Stomach (tissue), 8 donors: ENCODE measurements at regions not wholly inside any gene's neighbourhood (a gene's known extent, or its start where the extent isn't known, plus 50 kb on each side); places are given as distances from the start of the nearest gene placed in this dataset.
A peak's percentile ranks its signal among the peaks of the same experiment; 100 is the strongest.

Source experiments
- DNase-seq, 2 donors: peaks; one replicate each; pipeline versions ENCODE4 v3.0.0 to v3.0.0-alpha.2; 2013 to 2019
- H3K27ac ChIP-seq, 5 donors: fragments of 200-600 bp in 4 of 5; sonication (generic) in 4 of 5; one replicate each; pipeline ENCODE4 v1.5.1; 2013 to 2019; ENCODE audit warnings: mild to moderate bottlenecking in 1 of 5, moderate library complexity in 1 of 5
- H3K27me3 ChIP-seq, 3 donors: fragments of 200-600 bp; sonication (generic); one replicate each; pipeline ENCODE4 v1.5.1; 2017 to 2019; ENCODE audit warnings: mixed run types in 1 of 3
- H3K36me3 ChIP-seq, 4 donors: fragments of 200-600 bp; sonication (generic); 1 replicate in 3 of 4; 2 replicates in 1 of 4; pipeline ENCODE4 v1.5.1; 2016 to 2019
- H3K4me1 ChIP-seq, 4 donors: fragments of 200-600 bp; sonication (generic); one replicate each; pipeline ENCODE4 v1.5.1; 2016 to 2019
- H3K4me3 ChIP-seq, 4 donors: fragments of 200-600 bp; sonication (generic) in 3 of 4; one replicate each; pipeline ENCODE4 v1.5.1; 2016 to 2019; ENCODE audit warnings: mild to moderate bottlenecking in 1 of 4
- H3K9me3 ChIP-seq, 4 donors: fragments of 200-600 bp; sonication (generic); one replicate each; pipeline ENCODE4 v1.5.1; 2016 to 2019
- EP300 ChIP-seq: sonication (generic); formaldehyde crosslinking; IDR thresholded peaks from one replicate; pipeline ENCODE4 v1.6.1; 2017; ENCODE audit warnings: antibody characterized with exemption
- POLR2A ChIP-seq, 4 donors: fragments of 450-650 bp; IDR thresholded peaks; one replicate each; pipeline ENCODE4 v1.6.1; 2016; ENCODE audit warnings: antibody characterized with exemption in 4 of 4, control low read depth in 2 of 4, mild to moderate bottlenecking in 1 of 4, moderate library complexity in 1 of 4
- POLR2AphosphoS5 ChIP-seq, 3 donors: sonication (generic); formaldehyde crosslinking; IDR thresholded peaks; one replicate each; pipeline ENCODE4 v1.6.1; 2016; ENCODE audit warnings: antibody characterized with exemption in 3 of 3
- WGBS, 5 donors: extraction: QIAGEN DNeasy Blood & Tissue Kit in 3 of 5; methylation state at CpG; one replicate each; pipeline versions ENCODE4 v1.1.5 to v1.1.7; 2013 to 2018; 5-methylcytosine and 5-hydroxymethylcytosine counted together
- intact Hi-C: fragments of 100-400 bp; cut with DNase I; formaldehyde crosslinking; loops from one replicate; pipeline ENCODE4 v1.15.1; 2023; ENCODE audit warnings: low total_unique reads
- TF ChIP-seq, protein P1 (sequence below), 7 experiments: fragments of 450-650 bp in 4 of 7; fragments of 200-600 bp in 3 of 7; sonication (generic) in 3 of 7; IDR thresholded peaks; one replicate each; pipeline ENCODE4 v1.5.1; 2016 to 2019; ENCODE audit warnings: antibody characterized with exemption in 7 of 7, control low read depth in 2 of 7, mild to moderate bottlenecking in 1 of 7
- donor health status: healthy with polysubstance abuse.
- donor health status: Bipolar disorder and iron deficiency.
- donor health status: healthy.

DNA sequence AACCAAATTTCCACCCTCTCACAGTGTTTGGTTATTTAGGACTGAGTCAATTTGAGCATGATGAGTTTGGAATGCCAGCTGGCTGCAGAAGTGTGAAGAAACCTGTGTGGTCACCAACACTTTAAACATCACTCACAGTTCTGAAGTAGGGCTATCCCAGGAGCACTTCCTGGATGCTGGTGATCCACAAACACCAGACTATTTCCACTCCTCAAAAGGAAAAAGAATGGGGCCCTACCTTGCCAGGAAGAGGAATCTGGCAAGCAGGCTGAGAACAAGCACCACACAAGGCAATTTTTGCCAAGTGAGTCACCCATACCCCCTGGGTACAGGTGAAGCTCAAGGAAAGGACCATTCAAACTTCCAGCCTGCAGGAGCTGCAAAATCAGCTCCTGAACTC, 294.2 kb upstream of the PTGER4 start:
- Histone ChIP-seq H3K4me1 (peaks cover 0 to 43% (median 7%) of the 10 kb centered on the region in 4 donors), H3K4me3 (no peak overlapping the region), H3K27me3 (no peaks in the 10 kb centered on the region), H3K9me3 (no peaks in the 10 kb centered on the region), H3K36me3 (no peaks in the 10 kb centered on the region), H3K27ac (peak overlapping the region in 2 of 5 donors; percentile 34 to 72)
- DNase-seq: no peak
- intact Hi-C loops: no loop called here
- no peak for TF ChIP-seq EP300

DNA sequence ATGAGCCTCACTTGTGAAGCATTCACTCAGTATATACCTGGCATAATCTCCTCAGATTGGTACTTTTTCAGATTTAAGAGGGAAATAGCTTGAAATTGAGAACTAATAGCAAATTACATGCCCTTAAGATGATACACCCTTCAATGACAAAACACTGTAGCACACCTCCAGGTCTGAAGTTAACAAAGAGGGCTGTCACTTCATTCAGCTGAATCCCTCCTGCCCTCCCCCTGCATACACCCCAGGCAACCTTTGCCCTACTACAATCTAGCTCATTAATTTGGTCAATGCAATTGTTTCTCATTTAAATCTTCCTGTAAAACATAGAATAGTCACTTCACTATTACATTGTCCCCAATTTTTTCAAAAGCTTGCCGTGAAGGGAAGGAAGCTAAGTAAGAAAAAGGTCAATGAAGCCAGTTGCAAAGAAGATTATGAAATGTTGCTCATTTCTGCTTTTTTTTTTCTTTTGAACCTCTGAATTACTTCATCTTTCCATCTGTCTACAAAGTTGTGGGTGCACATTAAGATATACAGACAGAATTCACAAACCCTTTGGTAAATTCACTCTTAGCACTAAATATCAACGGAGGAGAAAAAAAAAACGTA, 294.8 kb upstream of the PTGER4 start:
- no peaks in the 10 kb centered on the region for H3K36me3 ChIP-seq
- H3K9me3 ChIP-seq: no peaks in the 10 kb centered on the region
- no peak for DNase-seq
- no peaks in the 10 kb centered on the region for H3K27me3 ChIP-seq
- no peak overlapping the region for H3K4me3 ChIP-seq
- peaks cover 0 to 37% (median 7%) of the 10 kb centered on the region in 4 donors for H3K4me1 ChIP-seq
- intact Hi-C loops: no loop called here
- 58 to 76% (median 67%) methylated on average over 3 of the region's 3 CpGs for WGBS, 5 donors
- TF ChIP-seq, protein P1, sequence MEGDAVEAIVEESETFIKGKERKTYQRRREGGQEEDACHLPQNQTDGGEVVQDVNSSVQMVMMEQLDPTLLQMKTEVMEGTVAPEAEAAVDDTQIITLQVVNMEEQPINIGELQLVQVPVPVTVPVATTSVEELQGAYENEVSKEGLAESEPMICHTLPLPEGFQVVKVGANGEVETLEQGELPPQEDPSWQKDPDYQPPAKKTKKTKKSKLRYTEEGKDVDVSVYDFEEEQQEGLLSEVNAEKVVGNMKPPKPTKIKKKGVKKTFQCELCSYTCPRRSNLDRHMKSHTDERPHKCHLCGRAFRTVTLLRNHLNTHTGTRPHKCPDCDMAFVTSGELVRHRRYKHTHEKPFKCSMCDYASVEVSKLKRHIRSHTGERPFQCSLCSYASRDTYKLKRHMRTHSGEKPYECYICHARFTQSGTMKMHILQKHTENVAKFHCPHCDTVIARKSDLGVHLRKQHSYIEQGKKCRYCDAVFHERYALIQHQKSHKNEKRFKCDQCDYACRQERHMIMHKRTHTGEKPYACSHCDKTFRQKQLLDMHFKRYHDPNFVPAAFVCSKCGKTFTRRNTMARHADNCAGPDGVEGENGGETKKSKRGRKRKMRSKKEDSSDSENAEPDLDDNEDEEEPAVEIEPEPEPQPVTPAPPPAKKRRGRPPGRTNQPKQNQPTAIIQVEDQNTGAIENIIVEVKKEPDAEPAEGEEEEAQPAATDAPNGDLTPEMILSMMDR (IDR thresholded peaks at IDR 0.05): no peak
- TF ChIP-seq POLR2A (IDR thresholded peaks at IDR 0.05): no peak
- no peak for TF ChIP-seq EP300
- TF ChIP-seq POLR2AphosphoS5 (IDR thresholded peaks at IDR 0.05): no peak
- H3K27ac ChIP-seq: peak overlapping the region in 1 of 5 donors; percentile 72

DNA sequence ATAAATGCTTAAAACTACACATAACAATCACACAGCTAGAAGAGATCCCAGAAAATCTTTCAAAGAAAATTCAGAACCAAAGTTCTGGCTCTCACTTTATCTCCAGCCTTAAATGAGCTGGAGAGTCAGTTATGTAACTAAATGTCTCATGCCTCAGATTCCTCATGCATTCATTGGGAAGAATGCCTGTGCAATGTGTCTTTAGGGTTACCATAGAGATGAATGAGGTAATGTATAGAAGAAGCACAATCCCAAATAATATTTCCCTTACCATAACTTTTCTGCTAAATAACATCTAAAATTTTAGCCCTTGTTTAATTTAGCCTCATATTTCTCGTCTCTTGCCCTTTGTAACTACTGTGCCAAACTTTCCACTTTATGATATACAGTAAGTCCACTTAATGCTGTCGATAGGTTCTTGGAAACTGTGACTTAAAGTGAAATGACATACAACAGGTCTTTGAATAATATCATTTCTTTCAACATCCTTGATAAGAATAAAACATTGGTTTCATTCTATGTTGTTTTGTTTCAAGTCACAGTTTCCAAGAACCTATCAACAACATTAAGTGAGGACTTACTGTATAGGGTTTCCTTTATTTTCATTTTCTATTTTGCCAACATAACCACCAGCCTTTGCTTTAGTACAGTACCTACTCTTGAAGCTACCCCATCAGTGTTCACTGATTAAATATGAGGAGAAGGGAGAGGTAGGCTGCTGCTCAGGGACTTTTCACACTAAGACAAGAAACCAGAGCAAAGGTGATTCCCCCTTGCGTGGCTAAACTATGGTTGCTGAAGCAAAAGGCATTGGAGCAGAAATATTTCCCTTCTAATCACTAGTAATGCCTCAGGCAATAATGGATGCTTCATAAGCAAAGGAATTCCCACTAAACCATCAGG, 295.7 kb upstream of the PTGER4 start:
- intact Hi-C loops: no loop called here
- WGBS, 5 donors: 61 to 77% (median 66%) methylated on average over 3 of the region's 3 CpGs
- Histone ChIP-seq H3K27ac (peak overlapping the region in 1 of 5 donors; percentile 72), H3K4me3 (no peak overlapping the region), H3K9me3 (no peaks in the 10 kb centered on the region), H3K36me3 (no peaks in the 10 kb centered on the region), H3K4me1 (peaks cover 0 to 36% (median 7%) of the 10 kb centered on the region in 4 donors), H3K27me3 (no peaks in the 10 kb centered on the region)
- peak in 1 of 2 donors; percentile 49 for DNase-seq
- TF ChIP-seq POLR2A (IDR thresholded peaks at IDR 0.05): no peak
- no peak for TF ChIP-seq POLR2AphosphoS5 (IDR thresholded peaks at IDR 0.05)

DNA sequence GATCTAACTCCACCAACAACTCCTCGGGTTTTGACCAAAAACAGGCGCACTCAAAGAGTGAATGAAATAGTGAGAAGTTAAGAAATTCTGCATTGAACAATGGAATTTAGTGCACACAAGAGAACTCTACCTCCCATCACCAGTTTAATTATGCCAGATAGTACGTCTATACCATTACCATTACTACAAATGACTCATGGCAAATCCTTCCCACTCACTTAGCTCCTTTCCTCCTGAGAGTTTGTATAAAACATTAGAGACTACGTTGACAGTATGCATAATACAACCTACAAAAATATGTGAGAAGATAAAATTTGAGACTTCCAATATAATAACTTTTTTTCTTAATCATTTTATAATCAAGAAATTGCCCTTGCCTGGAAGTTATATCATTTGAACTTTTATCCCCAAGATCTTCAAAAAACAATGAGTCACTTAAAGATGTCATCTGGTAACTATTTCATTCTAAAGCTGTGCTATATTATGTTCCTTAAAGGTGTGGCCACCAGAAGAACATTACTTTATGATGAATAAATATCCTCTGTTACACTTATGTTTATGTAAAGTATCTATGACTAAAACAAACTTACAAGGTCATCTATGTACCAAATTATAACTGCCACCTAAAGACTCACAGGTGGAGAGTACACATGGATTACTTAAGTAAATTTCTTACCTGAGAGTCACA, 297.9 kb upstream of the PTGER4 start:
- intact Hi-C loops: no loop called here
- 89 to 92% (median 90%) methylated on average over 4 of the region's 4 CpGs for WGBS, 5 donors
- H3K9me3 ChIP-seq: no peaks in the 10 kb centered on the region

DNA sequence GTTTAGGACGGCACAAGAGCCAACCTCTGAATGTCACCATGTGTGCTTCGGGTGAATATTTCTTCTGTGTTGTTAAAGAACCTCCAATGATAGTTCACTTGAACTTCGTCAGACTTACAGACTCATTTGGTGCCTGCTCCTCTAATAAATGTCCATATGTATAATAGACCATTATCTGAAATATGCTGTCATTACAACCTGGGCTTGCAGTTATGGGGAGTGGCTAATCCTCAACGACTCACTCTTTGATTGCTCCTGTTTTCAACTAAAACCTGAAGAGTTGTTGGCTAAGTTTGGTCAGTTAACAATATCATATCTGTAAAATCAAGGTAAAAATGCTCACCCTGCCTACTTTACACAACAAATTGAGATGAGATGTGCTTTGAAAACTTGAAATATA, 298.7 kb upstream of the PTGER4 start:
- H3K36me3 ChIP-seq: no peaks in the 10 kb centered on the region
- intact Hi-C loops: no loop called here
- H3K9me3 ChIP-seq: no peaks in the 10 kb centered on the region
- H3K27ac ChIP-seq: no peak overlapping the region
- no peaks in the 10 kb centered on the region for H3K27me3 ChIP-seq
- TF ChIP-seq POLR2A (IDR thresholded peaks at IDR 0.05) (no peak), POLR2AphosphoS5 (IDR thresholded peaks at IDR 0.05) (no peak), EP300 (no peak)
- TF ChIP-seq, protein P1 (IDR thresholded peaks at IDR 0.05): no peak
- H3K4me1 ChIP-seq: peaks cover 0 to 28% (median 7%) of the 10 kb centered on the region in 4 donors
- WGBS, 5 donors: 82 to 89% (median 85%) methylated on average over 4 of the region's 4 CpGs
- no peak overlapping the region for H3K4me3 ChIP-seq
- no peak for DNase-seq

More for the DNA sequence above, 297.9 kb upstream of the PTGER4 start:
- no peaks in the 10 kb centered on the region for H3K36me3 ChIP-seq
- H3K4me1 ChIP-seq: peaks cover 0 to 31% (median 7%) of the 10 kb centered on the region in 4 donors
- H3K27me3 ChIP-seq: no peaks in the 10 kb centered on the region
- no peak overlapping the region for H3K4me3 ChIP-seq
- no peak overlapping the region for H3K27ac ChIP-seq
- TF ChIP-seq, protein P1 (IDR thresholded peaks at IDR 0.05): no peak
- TF ChIP-seq POLR2AphosphoS5 (IDR thresholded peaks at IDR 0.05) (no peak), EP300 (no peak), POLR2A (IDR thresholded peaks at IDR 0.05) (no peak)
- no peak for DNase-seq
